HFFc6 (cell line): ENCODE measurements at regions not wholly inside any gene's neighbourhood (a gene's known extent, or its start where the extent isn't known, plus 50 kb on each side); places are given as distances from the start of the nearest gene placed in this dataset.
"Not testable (repeated sequence)": the region's sequence is repeated elsewhere in the genome, so short reads cannot be mapped to it uniquely, and the experiment has no call there.

Source experiments
- DNase-seq: peaks from one replicate; pipeline ENCODE4 v3.0.0-alpha.2; 2018
- H3K27ac Mint-ChIP-seq: 2 replicates; pipeline ENCODE4 v1.8.0; 2020; ENCODE audit warnings: mild to moderate bottlenecking, mixed read lengths
- H3K27me3 Mint-ChIP-seq: 2 replicates; pipeline ENCODE4 v1.8.0; 2021; ENCODE audit warnings: mild to moderate bottlenecking, moderate library complexity, mixed read lengths; ENCODE audit not compliant: insufficient read depth
- H3K36me3 Mint-ChIP-seq: 2 replicates; pipeline ENCODE4 v1.8.0; 2021; ENCODE audit warnings: low read depth, mixed read lengths
- H3K4me1 Mint-ChIP-seq: 2 replicates; pipeline ENCODE4 v1.8.0; 2020; ENCODE audit warnings: low read depth, mixed read lengths
- H3K4me3 Mint-ChIP-seq: 2 replicates; pipeline ENCODE4 v1.8.0; 2020; ENCODE audit warnings: mild to moderate bottlenecking, moderate library complexity, mixed read lengths
- H3K9me3 Mint-ChIP-seq: 2 replicates; pipeline ENCODE4 v1.8.0; 2020; ENCODE audit warnings: mild to moderate bottlenecking, mixed read lengths
- CTCF ChIP-seq: fragments of 200-600 bp; sonication (generic); IDR thresholded peaks from 2 replicates; pipeline ENCODE4 v1.5.0; 2021; ENCODE audit warnings: antibody characterized with exemption, mild to moderate bottlenecking

DNA sequence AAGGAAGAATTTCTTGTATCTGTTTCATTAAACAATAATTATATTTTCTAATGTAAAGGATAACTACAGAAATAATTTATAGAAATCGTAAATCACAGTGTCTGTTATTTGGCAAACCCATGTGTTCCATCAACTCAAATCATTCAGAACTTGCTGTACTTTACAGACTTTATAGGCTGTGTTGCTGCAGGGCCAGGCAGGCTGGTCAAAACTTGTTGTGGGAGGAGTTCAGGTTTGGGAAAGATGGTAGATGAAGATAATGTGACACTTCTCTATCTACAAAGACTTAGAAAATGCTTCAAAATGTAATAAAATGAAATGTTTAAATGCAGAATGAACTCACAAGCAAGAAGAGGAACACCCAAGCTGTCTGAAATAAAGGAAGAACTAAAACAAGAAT is 183.4 kb downstream of the SEMA6D start:
- no peak for TF ChIP-seq CTCF
- Mint-ChIP-seq H3K4me1 (no peaks in the 10 kb centered on the region), H3K4me3 (no peak overlapping the region), H3K27ac (no peak overlapping the region), H3K9me3 (peaks cover 14% of the 10 kb centered on the region), H3K36me3 (no peaks in the 10 kb centered on the region), H3K27me3 (no peaks in the 10 kb centered on the region)
- no peak for DNase-seq

GRCh38 chr15:47903368-47903767 is 186.1 kb downstream of the SEMA6D start:
- TF ChIP-seq CTCF = no peak
- Mint-ChIP-seq H3K27me3 (no peaks in the 10 kb centered on the region), H3K4me3 (no peak overlapping the region), H3K36me3 (no peaks in the 10 kb centered on the region), H3K4me1 (no peaks in the 10 kb centered on the region), H3K27ac (no peak overlapping the region), H3K9me3 (peaks cover 17% of the 10 kb centered on the region)
- no peak for DNase-seq

GRCh38 chr15:47908486-47908885 is 191.2 kb downstream of the SEMA6D start:
- Mint-ChIP-seq H3K4me1 (no peaks in the 10 kb centered on the region), H3K4me3 (no peak overlapping the region), H3K9me3 (peaks cover 17% of the 10 kb centered on the region), H3K27ac (no peak overlapping the region), H3K27me3 (no peaks in the 10 kb centered on the region), H3K36me3 (no peaks in the 10 kb centered on the region)
- no peak for DNase-seq
- TF ChIP-seq CTCF = no peak

GRCh38 chr15:47908950-47909670 is 191.8 kb downstream of the SEMA6D start:
- H3K9me3 Mint-ChIP-seq = peaks cover 11% of the 10 kb centered on the region
- DNase-seq = no peak
- H3K4me1 Mint-ChIP-seq = no peaks in the 10 kb centered on the region
- H3K27me3 Mint-ChIP-seq = no peaks in the 10 kb centered on the region
- H3K4me3 Mint-ChIP-seq = no peak overlapping the region
- TF ChIP-seq CTCF = no peak
- H3K36me3 Mint-ChIP-seq = no peaks in the 10 kb centered on the region
- no peak overlapping the region for H3K27ac Mint-ChIP-seq

DNA sequence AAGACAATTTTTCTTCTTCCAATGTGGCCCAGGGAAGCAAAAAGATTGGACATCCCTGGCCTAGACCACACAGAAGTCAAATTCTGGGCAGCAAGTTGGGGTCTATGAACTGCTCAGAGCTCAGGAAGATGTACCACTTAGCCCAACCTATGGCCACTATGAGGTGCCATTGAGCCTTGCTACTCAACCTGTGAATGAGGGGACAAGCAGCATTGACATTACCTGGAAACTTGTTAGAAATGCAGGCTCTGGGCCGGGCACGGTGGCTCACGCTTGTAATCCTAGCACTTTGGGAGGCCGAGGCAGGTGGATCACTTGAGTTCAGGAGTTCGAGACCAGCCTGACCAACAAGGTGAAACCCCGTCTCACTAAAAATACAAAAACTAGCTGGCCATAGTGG is 195.6 kb downstream of the SEMA6D start:
- not testable (repeated sequence) for H3K27ac Mint-ChIP-seq, H3K27me3 Mint-ChIP-seq, H3K9me3 Mint-ChIP-seq, H3K36me3 Mint-ChIP-seq, DNase-seq, H3K4me3 Mint-ChIP-seq, H3K4me1 Mint-ChIP-seq

GRCh38 chr15:47917881-47918280 is 200.6 kb downstream of the SEMA6D start:
- no peak for DNase-seq
- no peak for TF ChIP-seq CTCF
- Mint-ChIP-seq H3K36me3 (no peaks in the 10 kb centered on the region), H3K4me1 (no peaks in the 10 kb centered on the region), H3K4me3 (no peak overlapping the region), H3K27me3 (no peaks in the 10 kb centered on the region), H3K9me3 (no peaks in the 10 kb centered on the region), H3K27ac (no peak overlapping the region)
